ENCODE measurements at regions not wholly inside any gene's neighbourhood (a gene's known extent, or its start where the extent isn't known, plus 50 kb on each side); places are given as distances from the start of the nearest gene placed in this dataset.

- H3K27me3 ChIP-seq (replicated peaks; ENCODE audit: insufficient read depth, low read length), result no peaks in the 10 kb centered on the region
Observed at GRCh38 chr22:48515571-48516200, 1312.0 kb downstream of the BRD1 start.

GRCh38 chr22:48513929-48514328, 1313.7 kb downstream of the BRD1 start:
- no peaks in the 10 kb centered on the region for H3K9me3 ChIP-seq (replicated peaks; ENCODE audit: insufficient read depth, low read length)
- no peaks in the 10 kb centered on the region; the same call in 1 of the 2 replicates for H3K36me3 ChIP-seq (replicated peaks; ENCODE audit: insufficient read depth, low read length)
- no peak overlapping the region for H3K4me2 ChIP-seq (ENCODE audit: low read depth, low read length)
- H4K20me1 ChIP-seq (ENCODE audit: insufficient read depth, low read length), result no peaks in the 10 kb centered on the region; the same call in 1 of the 2 replicates
- H2AFZ ChIP-seq (ENCODE audit: low read length), result no peak overlapping the region
- H3K79me2 ChIP-seq (ENCODE audit: low read length), result peaks cover 91% of the 10 kb centered on the region
- H3K4me3 ChIP-seq (ENCODE audit: low read length), result no peak overlapping the region
- no peaks in the 10 kb centered on the region for H3K4me1 ChIP-seq (ENCODE audit: low read length)
- DNase-seq, result no peak
- no peaks in the 10 kb centered on the region for H3K9me2 ChIP-seq (replicated peaks; ENCODE audit: insufficient read depth, low read length)
- H3K27ac ChIP-seq (ENCODE audit: low read length), result no peak overlapping the region
- H3K9ac ChIP-seq (ENCODE audit: low read length), result no peak overlapping the region
- H3K27me3 ChIP-seq (replicated peaks; ENCODE audit: insufficient read depth, low read length), result no peaks in the 10 kb centered on the region
- H3F3A ChIP-seq (ENCODE audit: insufficient read depth, low read length), result no peaks in the 10 kb centered on the region
- TF ChIP-seq EZH2phosphoT487 (IDR thresholded peaks at IDR 0.05; ENCODE audit: low read length), result no peak
- no peak for TF ChIP-seq CTCF (IDR thresholded peaks at IDR 0.05; ENCODE audit: low read length)
- TF ChIP-seq EZH2 (optimal IDR thresholded peaks at IDR 0.05; ENCODE audit: low read depth, low read length), result no peak

More at GRCh38 chr22:48515571-48516200, 1312.0 kb downstream of the BRD1 start:
- no peak for DNase-seq
- Histone ChIP-seq H3K36me3 (replicated peaks; ENCODE audit: insufficient read depth, low read length) (no peaks in the 10 kb centered on the region; the same call in 1 of the 2 replicates), H3K79me2 (ENCODE audit: low read length) (peaks cover 94% of the 10 kb centered on the region), H4K20me1 (ENCODE audit: insufficient read depth, low read length) (no peaks in the 10 kb centered on the region; the same call in 1 of the 2 replicates), H3K9ac (ENCODE audit: low read length) (no peak overlapping the region), H3F3A (ENCODE audit: insufficient read depth, low read length) (no peaks in the 10 kb centered on the region), H3K27ac (ENCODE audit: low read length) (no peak overlapping the region), H2AFZ (ENCODE audit: low read length) (no peak overlapping the region), H3K9me2 (replicated peaks; ENCODE audit: insufficient read depth, low read length) (no peaks in the 10 kb centered on the region), H3K9me3 (replicated peaks; ENCODE audit: insufficient read depth, low read length) (no peaks in the 10 kb centered on the region), H3K4me3 (ENCODE audit: low read length) (no peak overlapping the region), H3K4me2 (ENCODE audit: low read depth, low read length) (no peak overlapping the region), H3K4me1 (ENCODE audit: low read length) (no peaks in the 10 kb centered on the region)
- TF ChIP-seq EZH2phosphoT487 (IDR thresholded peaks at IDR 0.05; ENCODE audit: low read length), result no peak
- no peak for TF ChIP-seq EZH2 (optimal IDR thresholded peaks at IDR 0.05; ENCODE audit: low read depth, low read length)
- TF ChIP-seq CTCF (IDR thresholded peaks at IDR 0.05; ENCODE audit: low read length), result no peak

- no peaks in the 10 kb centered on the region for H3F3A ChIP-seq (ENCODE audit: insufficient read depth, low read length)
- no peaks in the 10 kb centered on the region for H3K4me1 ChIP-seq (ENCODE audit: low read length)
- peaks cover 91% of the 10 kb centered on the region for H3K79me2 ChIP-seq (ENCODE audit: low read length)
- H3K9ac ChIP-seq (ENCODE audit: low read length), result no peak overlapping the region
- no peak for DNase-seq
- no peaks in the 10 kb centered on the region for H3K27me3 ChIP-seq (replicated peaks; ENCODE audit: insufficient read depth, low read length)
- no peaks in the 10 kb centered on the region; the same call in 1 of the 2 replicates for H3K36me3 ChIP-seq (replicated peaks; ENCODE audit: insufficient read depth, low read length)
- TF ChIP-seq CTCF (IDR thresholded peaks at IDR 0.05; ENCODE audit: low read length), result no peak
- no peak for TF ChIP-seq EZH2phosphoT487 (IDR thresholded peaks at IDR 0.05; ENCODE audit: low read length)
- no peak for TF ChIP-seq EZH2 (optimal IDR thresholded peaks at IDR 0.05; ENCODE audit: low read depth, low read length)
- no peaks in the 10 kb centered on the region; the same call in 1 of the 2 replicates for H4K20me1 ChIP-seq (ENCODE audit: insufficient read depth, low read length)
- no peaks in the 10 kb centered on the region for H3K9me3 ChIP-seq (replicated peaks; ENCODE audit: insufficient read depth, low read length)
- H3K4me3 ChIP-seq (ENCODE audit: low read length), result no peak overlapping the region
- no peaks in the 10 kb centered on the region for H3K9me2 ChIP-seq (replicated peaks; ENCODE audit: insufficient read depth, low read length)
- no peak overlapping the region for H2AFZ ChIP-seq (ENCODE audit: low read length)
- H3K27ac ChIP-seq (ENCODE audit: low read length), result no peak overlapping the region
- no peak overlapping the region for H3K4me2 ChIP-seq (ENCODE audit: low read depth, low read length)
Observed at GRCh38 chr22:48513446-48513845, 1314.2 kb downstream of the BRD1 start.

Data from MM.1S (cell line).